Stimulated activated CD8-positive, alpha-beta memory T cell treated with anti-CD3 and anti-CD28 coated beads, Interleukin-4, amount 100 ng/mL, for 48 hours (primary cell): ENCODE measurements at regions not wholly inside any gene's neighbourhood (a gene's known extent, or its start where the extent isn't known, plus 50 kb on each side); places are given as distances from the start of the nearest gene placed in this dataset.
A peak's percentile ranks its signal among the peaks of the same experiment; 100 is the strongest.
"Not testable (repeated sequence)": the region's sequence is repeated elsewhere in the genome, so short reads cannot be mapped to it uniquely, and the experiment has no call there.

Experiments
- DNase-seq: peaks from one replicate; pipeline ENCODE4 v3.0.0-alpha.2; 2020

GRCh38 chr6:25192590-25193459 is 86.3 kb upstream of the CARMIL1 start:
- DNase-seq = no peak

- DNase-seq = no peak
These were observed 85.6 kb upstream of the CARMIL1 start for GRCh38 chr6:25193460-25194171.

DNA sequence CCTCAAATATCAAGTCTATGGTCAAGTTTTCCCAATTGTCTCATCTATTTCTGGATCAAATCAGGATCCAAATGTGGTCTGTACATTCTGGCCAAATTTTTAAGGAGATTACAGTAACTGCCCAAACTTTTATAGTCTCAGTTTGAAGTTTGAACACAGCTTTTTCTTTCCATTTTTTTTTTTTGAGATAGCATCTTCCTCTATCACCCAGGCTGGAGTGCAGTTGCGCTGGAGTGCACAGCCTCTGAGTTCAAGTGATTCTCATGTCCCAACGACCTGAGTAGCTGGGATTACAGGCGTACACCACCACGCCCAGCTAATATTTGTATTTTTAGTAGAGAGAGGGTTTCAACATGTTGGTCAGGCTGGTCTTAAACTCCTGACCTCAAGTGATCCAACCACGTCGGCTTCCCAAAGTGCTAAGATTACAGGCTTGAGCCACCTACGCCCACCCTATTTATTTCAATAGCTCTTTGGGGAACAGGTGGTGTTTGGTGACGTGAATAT is 84.9 kb upstream of the CARMIL1 start:
- DNase-seq = no peak

GRCh38 chr6:25196464-25196863 is 82.7 kb upstream of the CARMIL1 start:
- DNase-seq = no peak

- no peak for DNase-seq
These were observed 82.1 kb upstream of the CARMIL1 start for GRCh38 chr6:25197111-25197510.

GRCh38 chr6:25199544-25199943 is 79.6 kb upstream of the CARMIL1 start:
- no peak for DNase-seq

DNA sequence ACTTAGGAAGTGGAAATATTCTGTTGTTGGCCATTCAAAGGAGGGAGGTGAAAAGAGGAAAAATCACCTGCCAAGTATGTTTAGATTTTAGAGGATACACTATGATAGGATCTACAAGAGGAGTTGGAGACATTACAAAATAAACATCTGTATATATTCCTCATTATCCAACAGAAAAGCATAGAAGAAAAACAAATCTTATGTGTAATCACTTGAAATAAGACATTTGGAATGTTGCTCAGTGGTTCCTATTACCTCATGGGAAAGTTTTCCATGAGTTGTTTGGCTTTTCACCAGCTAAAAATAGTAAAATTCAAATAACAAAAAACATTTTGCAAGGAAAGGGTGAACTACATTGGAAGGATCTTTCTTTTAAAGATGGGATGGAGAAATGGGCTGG is 76.7 kb upstream of the CARMIL1 start:
- DNase-seq = no peak

GRCh38 chr6:25205629-25206028 is 73.5 kb upstream of the CARMIL1 start:
- DNase-seq = no peak

- not testable (repeated sequence) for DNase-seq
These were observed 71.6 kb upstream of the CARMIL1 start for GRCh38 chr6:25207453-25208155.

DNA sequence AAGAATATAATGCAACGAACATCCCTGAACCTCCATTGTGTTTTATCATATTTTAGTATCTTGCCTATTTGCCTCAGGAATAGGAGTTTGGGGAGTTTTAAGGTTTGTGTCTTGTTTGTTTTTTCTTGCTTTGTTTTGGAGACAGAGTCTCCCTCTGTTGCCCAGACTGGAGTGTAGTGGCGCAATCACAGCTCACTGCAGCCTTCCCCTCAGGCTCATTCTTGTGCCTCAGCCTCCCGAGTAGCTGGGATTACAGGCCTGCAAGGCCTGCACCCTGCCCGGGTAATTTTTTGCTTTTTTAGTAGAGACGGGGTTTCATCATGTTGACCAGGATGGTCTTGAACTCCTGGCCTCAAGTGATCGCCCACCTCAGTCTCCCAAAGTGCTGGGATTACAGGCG is 63.3 kb upstream of the CARMIL1 start:
- DNase-seq = no peak

DNA sequence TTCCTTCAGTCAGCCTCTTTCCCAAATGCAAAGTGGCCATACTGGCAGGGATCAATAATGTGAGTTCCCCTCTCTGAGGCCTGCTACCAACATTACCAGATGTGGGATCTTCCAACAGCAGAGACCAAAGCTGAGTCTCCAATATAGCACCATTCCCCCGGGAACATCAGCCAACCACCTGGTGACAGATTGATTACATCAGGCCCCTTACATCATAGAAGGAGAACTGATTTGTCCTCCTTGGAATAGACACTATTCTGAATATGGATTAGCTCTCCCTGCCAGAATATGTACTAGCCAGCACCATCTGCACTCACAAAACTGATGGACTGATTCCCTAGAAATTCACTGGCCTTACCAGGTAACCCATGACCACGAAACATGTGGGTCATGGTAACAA is 61.9 kb upstream of the CARMIL1 start:
- no peak for DNase-seq

- DNase-seq = no peak
These were observed 61.3 kb upstream of the CARMIL1 start for GRCh38 chr6:25217829-25218228.

- DNase-seq = no peak
These were observed 60.8 kb upstream of the CARMIL1 start for GRCh38 chr6:25218346-25218745.

GRCh38 chr6:25219216-25219916 is 59.8 kb upstream of the CARMIL1 start:
- DNase-seq = no peak

DNA sequence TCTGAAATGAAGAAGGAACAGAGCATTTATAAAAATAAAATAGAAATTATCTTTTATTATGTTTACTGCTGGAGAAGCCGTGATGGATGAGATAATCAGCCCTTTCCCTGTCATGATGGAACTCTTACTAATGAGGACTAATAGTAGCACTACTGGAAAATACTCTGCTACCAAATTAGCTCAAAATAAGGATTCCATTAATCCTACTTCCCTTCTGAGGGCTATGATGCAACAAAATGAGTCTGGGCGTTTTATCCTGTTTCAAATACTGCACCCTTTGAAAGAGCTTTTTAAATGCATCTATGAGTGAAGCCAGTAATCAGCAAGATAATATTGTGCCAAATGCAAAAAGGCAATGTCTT is 59.3 kb upstream of the CARMIL1 start:
- DNase-seq = no peak

DNA sequence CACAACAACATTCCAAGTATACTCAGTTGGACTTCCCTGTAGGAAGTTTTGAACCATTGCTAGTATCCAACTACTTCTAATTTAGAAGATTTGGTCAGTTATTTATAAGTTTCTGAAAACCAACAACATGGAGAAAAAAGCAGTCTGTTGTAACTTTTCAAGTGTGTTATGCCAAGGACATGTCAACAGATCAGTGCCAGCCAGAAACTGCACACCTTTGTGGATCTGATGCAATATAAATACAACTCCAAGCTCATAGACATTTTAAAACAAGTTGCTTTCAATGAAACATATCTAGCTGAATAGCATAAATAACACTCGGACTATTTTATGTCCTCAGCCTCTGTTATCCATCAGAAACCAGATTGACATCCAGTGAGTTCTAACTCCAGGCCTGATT is 58.3 kb upstream of the CARMIL1 start:
- no peak for DNase-seq

DNA sequence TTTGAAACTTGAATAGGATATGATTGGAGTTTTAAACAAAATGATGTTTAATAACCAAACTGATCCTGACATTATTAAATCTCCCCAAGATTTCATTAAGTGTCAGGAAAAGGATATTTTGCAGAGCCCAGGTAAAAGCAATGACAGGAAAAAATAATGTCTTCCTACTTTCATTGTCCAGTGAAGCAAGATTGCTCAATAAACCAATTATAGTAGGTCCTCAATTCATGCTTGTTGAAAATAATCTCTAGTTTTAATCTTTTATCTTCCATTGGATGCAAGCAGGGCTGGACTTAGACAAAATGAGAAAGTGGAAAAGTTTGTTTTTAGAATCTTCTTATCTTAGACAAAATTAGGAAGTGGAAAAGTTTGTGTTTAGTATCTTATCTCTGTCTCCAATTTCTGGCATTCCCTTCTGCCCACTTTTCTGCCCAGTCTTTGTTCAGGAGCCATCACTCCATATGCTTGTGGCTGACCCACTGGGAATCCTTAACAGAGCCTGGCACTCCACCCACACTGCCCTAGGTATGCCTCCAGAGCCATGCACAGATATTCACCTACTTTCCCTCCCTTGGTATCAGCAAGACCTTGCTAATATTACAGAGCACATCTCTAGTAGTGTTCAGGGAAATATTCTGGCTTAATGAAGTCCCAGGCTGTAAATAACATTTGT is 57.0 kb upstream of the CARMIL1 start:
- no peak for DNase-seq

- DNase-seq = peak; percentile 79
These were observed 55.6 kb upstream of the CARMIL1 start for GRCh38 chr6:25223490-25223991.

- no peak for DNase-seq
These were observed 54.9 kb upstream of the CARMIL1 start for GRCh38 chr6:25224242-25224641.

- DNase-seq = no peak
These were observed 51.3 kb upstream of the CARMIL1 start for GRCh38 chr6:25227854-25228253.
